CD4-positive, alpha-beta T cell (primary cell): ENCODE measurements at regions not wholly inside any gene's neighbourhood (a gene's known extent, or its start where the extent isn't known, plus 50 kb on each side); places are given as distances from the start of the nearest gene placed in this dataset.

Source experiments
- ATAC-seq: fragments of 200-7000 bp; cut with Tn5 transposase; one replicate; pipeline ENCODE4 v1.10.0; 2022; ENCODE audit warnings: mild to moderate bottlenecking; ENCODE audit not compliant: poor library complexity
- CTCF ChIA-PET: fragments of 350-600 bp; sonication (Branson Sonifier 250); formaldehyde crosslinking; loops from one replicate; lab custom pipeline; 2021; ENCODE audit warnings: antibody characterized with exemption, inconsistent platforms; lab: Charles Lee
- POLR2A ChIA-PET: fragments of 350-600 bp; sonication (Branson Sonifier 250); formaldehyde crosslinking; loops from one replicate; lab custom pipeline; 2021; ENCODE audit warnings: antibody characterized with exemption, inconsistent platforms; lab: Charles Lee
- DNase-seq, 14 experiments: peaks; one replicate each; pipeline ENCODE4 v3.0.0-alpha.2; 2013 to 2020; ENCODE audit warnings: mixed read lengths in 2 of 14
- H3K27ac ChIP-seq, 2 donors: one replicate each; pipeline versions ENCODE4 v1.5.1 to v1.7.0; 2013; ENCODE audit warnings: low read length in 2 of 2, low read depth in 1 of 2, mild to moderate bottlenecking in 1 of 2
- H3K27me3 ChIP-seq, 2 experiments: 1 replicate in 1 of 2; 2 replicates in 1 of 2; pipeline versions ENCODE4 v1.6.1 to v1.7.0; 2013; ENCODE audit warnings: low read length in 2 of 2, control low read depth in 1 of 2, mild to moderate bottlenecking in 1 of 2, moderate library complexity in 1 of 2; ENCODE audit not compliant: insufficient read depth in 2 of 2, control insufficient read depth in 1 of 2
- H3K36me3 ChIP-seq: one replicate; pipeline ENCODE4 v1.6.1; 2013; ENCODE audit warnings: low read length, control low read depth; ENCODE audit not compliant: insufficient read depth
- H3K4me1 ChIP-seq: one replicate; pipeline ENCODE4 v1.6.1; 2013; ENCODE audit warnings: low read length, control low read depth; ENCODE audit not compliant: insufficient read depth
- H3K4me3 ChIP-seq: one replicate; pipeline ENCODE4 v1.5.1; 2013; ENCODE audit warnings: mild to moderate bottlenecking, low read length, moderate library complexity
- H3K9me3 ChIP-seq, 2 experiments: 1 replicate in 1 of 2; 2 replicates in 1 of 2; pipeline versions ENCODE4 v1.6.1 to v1.7.0; 2013; ENCODE audit warnings: low read length in 2 of 2, mild to moderate bottlenecking in 2 of 2, control low read depth in 1 of 2, moderate library complexity in 1 of 2; ENCODE audit not compliant: control insufficient read depth in 1 of 2, insufficient read depth in 1 of 2
- H3K27ac Mint-ChIP-seq: one replicate; pipeline ENCODE4 v1.8.0; 2020; ENCODE audit warnings: mixed read lengths
- H3K27me3 Mint-ChIP-seq: one replicate; pipeline ENCODE4 v1.8.0; 2021; ENCODE audit warnings: mixed read lengths
- H3K36me3 Mint-ChIP-seq: one replicate; pipeline ENCODE4 v1.8.0; 2021; ENCODE audit warnings: low read depth, mixed read lengths
- H3K4me1 Mint-ChIP-seq: one replicate; pipeline ENCODE4 v1.8.0; 2021; ENCODE audit warnings: low read depth, mixed read lengths
- H3K4me3 Mint-ChIP-seq: one replicate; pipeline ENCODE4 v1.8.0; 2020; ENCODE audit warnings: mild to moderate bottlenecking, mixed read lengths
- H3K9me3 Mint-ChIP-seq: one replicate; pipeline ENCODE4 v1.8.0; 2020; ENCODE audit warnings: mixed read lengths
- intact Hi-C, 2 experiments: fragments of 100-400 bp; cut with DNase I in 1 of 2; cut with micrococcal nuclease in 1 of 2; formaldehyde crosslinking; loops; one replicate each; pipeline versions ENCODE4 v1.15.1 to v1.9.0; 2023 to 2025; cut with DNase I, micrococcal nuclease
- TF ChIP-seq, protein P1 (sequence below): fragments of 200-600 bp; IDR thresholded peaks from one replicate; pipeline ENCODE4 v1.8.0; 2022; ENCODE audit warnings: antibody characterized with exemption, mild to moderate bottlenecking

GRCh38 chr1:2933431-2934155, 87.7 kb upstream of the ACTRT2 start:
- ATAC-seq = no peak
- H3K9me3 Mint-ChIP-seq = no peaks in the 10 kb centered on the region
- CTCF ChIA-PET = no interaction called here
- no peak overlapping the region for H3K27ac Mint-ChIP-seq
- no peaks in the 10 kb centered on the region for H3K36me3 Mint-ChIP-seq
- H3K4me3 ChIP-seq = no peak overlapping the region
- H3K4me1 ChIP-seq = no peaks in the 10 kb centered on the region
- no peak overlapping the region for H3K4me3 Mint-ChIP-seq
- H3K27me3 Mint-ChIP-seq = no peaks in the 10 kb centered on the region
- peaks cover 0 to 11% of the 10 kb centered on the region in 2 experiments for H3K9me3 ChIP-seq
- H3K27me3 ChIP-seq = no peaks in the 10 kb centered on the region
- no peak overlapping the region for H3K27ac ChIP-seq
- POLR2A ChIA-PET = no interaction called here
- no peak for DNase-seq
- intact Hi-C loops = no loop called here
- TF ChIP-seq, protein P1, sequence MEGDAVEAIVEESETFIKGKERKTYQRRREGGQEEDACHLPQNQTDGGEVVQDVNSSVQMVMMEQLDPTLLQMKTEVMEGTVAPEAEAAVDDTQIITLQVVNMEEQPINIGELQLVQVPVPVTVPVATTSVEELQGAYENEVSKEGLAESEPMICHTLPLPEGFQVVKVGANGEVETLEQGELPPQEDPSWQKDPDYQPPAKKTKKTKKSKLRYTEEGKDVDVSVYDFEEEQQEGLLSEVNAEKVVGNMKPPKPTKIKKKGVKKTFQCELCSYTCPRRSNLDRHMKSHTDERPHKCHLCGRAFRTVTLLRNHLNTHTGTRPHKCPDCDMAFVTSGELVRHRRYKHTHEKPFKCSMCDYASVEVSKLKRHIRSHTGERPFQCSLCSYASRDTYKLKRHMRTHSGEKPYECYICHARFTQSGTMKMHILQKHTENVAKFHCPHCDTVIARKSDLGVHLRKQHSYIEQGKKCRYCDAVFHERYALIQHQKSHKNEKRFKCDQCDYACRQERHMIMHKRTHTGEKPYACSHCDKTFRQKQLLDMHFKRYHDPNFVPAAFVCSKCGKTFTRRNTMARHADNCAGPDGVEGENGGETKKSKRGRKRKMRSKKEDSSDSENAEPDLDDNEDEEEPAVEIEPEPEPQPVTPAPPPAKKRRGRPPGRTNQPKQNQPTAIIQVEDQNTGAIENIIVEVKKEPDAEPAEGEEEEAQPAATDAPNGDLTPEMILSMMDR = no peak
- H3K4me1 Mint-ChIP-seq = no peaks in the 10 kb centered on the region
- no peaks in the 10 kb centered on the region for H3K36me3 ChIP-seq

GRCh38 chr1:2934156-2934540, 87.1 kb upstream of the ACTRT2 start:
- H3K9me3 ChIP-seq = peaks cover 0 to 14% of the 10 kb centered on the region in 2 experiments
- H3K27me3 ChIP-seq = no peaks in the 10 kb centered on the region
- H3K36me3 ChIP-seq = no peaks in the 10 kb centered on the region
- Mint-ChIP-seq H3K27ac (no peak overlapping the region), H3K9me3 (no peaks in the 10 kb centered on the region), H3K27me3 (no peaks in the 10 kb centered on the region), H3K36me3 (no peaks in the 10 kb centered on the region), H3K4me1 (no peaks in the 10 kb centered on the region), H3K4me3 (no peak overlapping the region)
- H3K4me1 ChIP-seq = no peaks in the 10 kb centered on the region
- DNase-seq (no peak), ATAC-seq (no peak)
- no peak overlapping the region for H3K27ac ChIP-seq
- TF ChIP-seq, protein P1 = no peak
- POLR2A ChIA-PET = no interaction called here
- CTCF ChIA-PET = no interaction called here
- no peak overlapping the region for H3K4me3 ChIP-seq
- intact Hi-C loops = no loop called here

- ChIA-PET CTCF (no interaction called here), POLR2A (no interaction called here)
- Histone ChIP-seq H3K27ac (no peak overlapping the region), H3K27me3 (no peaks in the 10 kb centered on the region), H3K4me1 (no peaks in the 10 kb centered on the region), H3K36me3 (no peaks in the 10 kb centered on the region), H3K9me3 (peaks cover 0 to 18% of the 10 kb centered on the region in 2 experiments), H3K4me3 (no peak overlapping the region)
- Mint-ChIP-seq H3K27ac (no peak overlapping the region), H3K4me3 (no peak overlapping the region), H3K27me3 (no peaks in the 10 kb centered on the region), H3K36me3 (no peaks in the 10 kb centered on the region), H3K4me1 (no peaks in the 10 kb centered on the region), H3K9me3 (no peaks in the 10 kb centered on the region)
- ATAC-seq (no peak), DNase-seq (no peak)
- TF ChIP-seq, protein P1 = no peak
- intact Hi-C loops = no loop called here
Measured at GRCh38 chr1:2934642-2935081, 86.6 kb upstream of the ACTRT2 start.
